IPS-18c (cell line): ENCODE measurements at regions not wholly inside any gene's neighbourhood (a gene's known extent, or its start where the extent isn't known, plus 50 kb on each side); places are given as distances from the start of the nearest gene placed in this dataset.

Experiments
- H3K4me3 ChIP-seq: 2 replicates; pipeline ENCODE4 v1.7.0; 2013; ENCODE audit warnings: low read depth, mild to moderate bottlenecking, low read length, moderate library complexity; ENCODE audit not compliant: insufficient read depth
- H3K9me3 ChIP-seq: one replicate; pipeline ENCODE4 v1.6.1; 2013; ENCODE audit warnings: mild to moderate bottlenecking, low read length, moderate library complexity; ENCODE audit not compliant: control insufficient read depth, insufficient read depth

- Histone ChIP-seq H3K9me3 (no peaks in the 10 kb centered on the region), H3K4me3 (no peak overlapping the region)
These were observed 204.9 kb upstream of the MIR17HG start for GRCh38 chr13:91142572-91142971.

DNA sequence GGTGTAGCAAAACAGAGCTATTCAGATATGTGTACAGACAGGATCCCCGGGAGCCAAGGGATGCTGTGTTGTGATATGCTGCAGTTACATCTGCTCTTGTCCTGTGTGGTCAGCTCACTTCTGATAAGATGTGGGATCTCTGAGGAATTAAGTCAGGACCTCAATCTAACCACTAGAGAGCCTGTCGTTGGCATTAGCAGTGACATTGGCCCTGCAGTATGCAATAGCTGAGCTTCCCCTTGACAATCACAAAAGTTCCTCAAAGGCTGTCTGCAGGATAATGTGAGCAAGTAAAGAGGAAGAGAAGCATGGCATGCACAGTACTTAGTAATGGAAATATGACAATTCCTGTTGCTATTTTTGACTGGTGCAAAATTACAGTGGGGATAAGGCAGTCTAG is 203.4 kb upstream of the MIR17HG start:
- H3K9me3 ChIP-seq = no peaks in the 10 kb centered on the region

DNA sequence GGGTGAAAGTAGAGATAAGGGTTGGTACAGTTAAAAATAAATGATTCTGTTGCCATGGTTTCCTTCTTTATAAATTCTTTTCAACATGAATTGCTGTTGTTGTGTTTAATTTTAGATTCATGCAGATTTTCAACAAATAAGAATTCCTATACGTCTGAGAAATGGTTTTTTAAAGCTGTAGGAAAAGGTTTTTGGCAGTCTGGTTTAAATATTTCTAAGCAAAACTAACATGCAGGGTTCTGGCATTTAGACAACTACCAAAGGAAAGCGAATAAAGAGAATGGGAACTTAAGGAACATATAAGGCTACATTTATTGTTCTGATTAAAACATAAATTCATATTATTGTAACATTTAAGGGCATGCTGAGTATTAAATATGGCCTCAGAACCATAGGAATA is 203.0 kb upstream of the MIR17HG start:
- H3K4me3 ChIP-seq = no peak overlapping the region
- H3K9me3 ChIP-seq = no peaks in the 10 kb centered on the region

More for the DNA sequence above, 203.4 kb upstream of the MIR17HG start:
- no peak overlapping the region for H3K4me3 ChIP-seq

DNA sequence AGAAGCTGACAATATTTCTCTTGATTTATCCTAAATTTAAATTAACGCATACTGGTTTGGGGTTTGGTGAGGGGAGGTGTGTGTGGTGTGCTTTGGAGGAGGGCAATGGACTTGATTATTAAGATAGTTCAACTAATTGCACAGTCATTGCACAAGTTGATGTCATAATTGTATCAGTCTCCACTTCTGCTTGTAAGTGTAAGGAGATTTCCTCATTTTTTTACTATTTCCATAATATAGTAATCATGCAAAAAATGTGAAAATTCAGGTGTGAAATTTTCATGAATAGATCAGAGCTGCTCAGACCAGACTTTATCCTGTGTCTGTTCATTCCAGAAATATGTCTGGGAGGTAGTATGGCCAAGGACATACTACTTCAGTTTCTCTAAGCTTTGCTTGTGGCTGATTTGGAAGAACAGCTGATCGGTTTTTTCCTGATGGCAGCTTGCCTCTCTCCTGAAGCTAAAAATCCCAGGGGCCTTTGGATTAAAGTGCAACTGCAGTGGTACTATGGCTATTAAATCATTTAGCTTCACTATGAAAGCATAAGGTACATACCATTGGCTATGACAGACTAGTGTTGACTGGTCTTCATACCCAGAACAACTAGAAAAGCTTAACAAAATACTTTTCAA is 201.8 kb upstream of the MIR17HG start:
- Histone ChIP-seq H3K4me3 (no peak overlapping the region), H3K9me3 (no peaks in the 10 kb centered on the region)

GRCh38 chr13:91146601-91147000 is 200.9 kb upstream of the MIR17HG start:
- no peak overlapping the region for H3K4me3 ChIP-seq
- no peaks in the 10 kb centered on the region for H3K9me3 ChIP-seq

DNA sequence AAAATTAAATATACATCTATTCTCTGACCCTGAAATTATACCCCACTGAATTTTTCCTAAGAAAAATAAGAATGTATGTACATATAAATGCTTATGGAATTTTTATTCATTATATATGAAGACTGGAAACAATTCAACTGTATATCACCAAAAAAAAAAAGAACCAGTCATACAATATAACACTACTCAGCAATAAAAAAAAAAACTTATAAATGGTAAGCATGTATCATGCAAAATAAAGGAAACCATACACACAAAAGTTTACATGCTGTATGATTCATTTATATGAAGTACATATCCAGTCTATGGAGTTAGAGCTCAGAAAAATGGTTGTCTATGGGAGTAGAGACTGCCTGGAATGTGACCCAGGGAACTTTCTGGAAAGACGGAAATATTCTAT is 199.4 kb upstream of the MIR17HG start:
- Histone ChIP-seq H3K9me3 (no peaks in the 10 kb centered on the region), H3K4me3 (no peak overlapping the region)

DNA sequence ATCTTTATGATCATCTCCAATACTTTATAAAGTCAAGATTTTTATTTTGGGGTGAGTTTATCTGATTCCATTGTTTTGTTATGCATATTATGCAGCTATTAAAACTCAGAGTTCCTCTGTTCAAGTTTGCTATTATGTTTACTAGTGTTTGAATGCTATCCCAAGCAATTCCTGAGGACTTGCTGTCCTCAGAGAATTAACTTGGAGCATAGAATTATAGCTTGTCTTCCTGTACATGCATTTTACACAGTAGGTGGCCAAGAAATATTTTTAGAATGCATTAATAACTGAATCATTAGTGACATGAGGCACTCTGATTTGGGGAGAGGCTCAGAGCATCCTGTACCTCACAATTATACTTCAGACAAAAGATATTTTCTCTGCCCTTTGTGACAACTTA is 195.6 kb upstream of the MIR17HG start:
- Histone ChIP-seq H3K9me3 (no peaks in the 10 kb centered on the region), H3K4me3 (no peak overlapping the region)

DNA sequence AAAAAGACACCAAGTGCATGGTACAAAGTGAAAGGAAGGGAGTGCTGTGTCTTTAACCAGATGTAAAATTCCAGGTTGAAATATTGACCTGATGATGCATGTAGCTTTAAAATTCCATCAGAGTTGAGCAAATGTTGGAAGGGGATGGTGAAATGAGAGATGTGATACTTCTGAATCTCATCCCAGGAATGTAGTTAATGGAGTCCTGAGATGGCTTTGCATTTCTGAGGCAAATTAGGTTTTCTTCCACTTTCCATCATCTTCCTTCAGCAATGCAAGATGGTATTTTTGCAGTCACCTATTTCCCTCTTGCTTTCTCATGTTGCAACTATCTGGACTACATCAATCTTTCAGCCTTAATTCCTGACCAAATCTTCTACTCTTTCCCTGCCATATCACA is 194.1 kb upstream of the MIR17HG start:
- Histone ChIP-seq H3K9me3 (no peaks in the 10 kb centered on the region), H3K4me3 (no peak overlapping the region)

DNA sequence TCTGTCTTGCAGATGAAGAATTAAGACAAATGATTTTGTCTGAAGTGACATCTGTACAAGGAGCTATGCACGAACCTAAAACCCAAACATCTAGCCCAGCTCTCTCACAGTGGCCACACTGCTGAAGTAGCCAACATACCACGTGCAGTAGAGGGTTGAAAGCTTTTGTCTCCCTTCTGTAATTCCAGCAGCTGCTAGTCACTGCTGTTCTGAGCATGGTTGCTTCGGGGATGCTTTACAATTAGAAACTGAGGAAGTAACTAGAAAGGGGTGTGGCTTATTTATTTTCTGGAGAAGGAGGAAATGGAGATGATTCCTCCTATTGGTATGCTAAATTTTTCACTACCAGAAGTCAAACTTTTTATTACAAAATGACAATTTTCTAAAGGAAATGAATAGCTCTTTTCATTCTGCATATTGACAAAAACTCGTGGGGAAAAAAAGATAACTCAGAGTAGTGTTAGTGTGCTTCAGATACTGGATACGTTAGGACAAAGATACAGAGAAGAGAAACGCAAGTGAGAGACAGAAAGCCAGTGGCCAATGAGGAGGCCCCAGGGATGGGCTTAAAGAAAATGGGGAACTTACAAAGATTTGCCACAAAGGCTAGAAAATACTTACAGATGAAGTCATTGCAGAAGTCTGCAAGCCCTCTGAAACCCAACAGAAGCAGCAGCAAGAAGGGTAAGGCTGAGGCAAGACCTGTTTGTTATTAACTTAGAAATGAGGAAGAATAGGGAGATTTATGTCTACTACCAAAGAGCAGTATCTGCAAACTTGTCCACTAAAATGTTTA is 192.7 kb upstream of the MIR17HG start:
- Histone ChIP-seq H3K4me3 (no peak overlapping the region), H3K9me3 (no peaks in the 10 kb centered on the region)

DNA sequence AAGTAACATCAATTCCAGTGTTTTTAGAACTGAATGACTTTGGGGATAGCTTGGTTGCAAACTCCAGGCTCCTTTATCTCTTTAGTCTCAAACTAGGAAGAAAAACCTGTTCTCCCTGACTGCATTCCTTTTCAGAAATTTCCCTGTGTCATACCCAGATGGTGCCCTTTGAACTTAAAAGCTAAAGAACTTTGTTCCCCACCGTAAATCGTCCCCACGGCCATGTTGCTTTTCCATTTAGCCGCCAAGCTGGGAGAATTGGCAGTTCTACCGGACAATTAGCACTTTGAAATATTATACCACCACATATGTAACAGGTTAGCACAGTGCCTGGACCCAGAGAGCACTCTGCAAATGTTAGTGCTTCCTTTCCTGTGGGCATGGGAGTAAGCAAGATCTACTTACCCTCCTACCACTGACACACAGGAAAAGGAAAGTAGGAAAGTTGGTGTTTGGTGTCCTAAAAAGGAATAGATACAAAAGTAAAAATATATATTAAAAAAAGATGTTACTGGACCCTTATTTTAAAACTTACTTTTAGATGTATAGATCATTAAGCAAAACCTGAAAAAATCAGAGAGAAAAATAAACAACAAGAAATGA is 191.9 kb upstream of the MIR17HG start:
- Histone ChIP-seq H3K4me3 (no peak overlapping the region), H3K9me3 (no peaks in the 10 kb centered on the region)

- no peaks in the 10 kb centered on the region for H3K9me3 ChIP-seq
- H3K4me3 ChIP-seq = no peak overlapping the region
These were observed 190.0 kb upstream of the MIR17HG start for GRCh38 chr13:91157273-91158016.

DNA sequence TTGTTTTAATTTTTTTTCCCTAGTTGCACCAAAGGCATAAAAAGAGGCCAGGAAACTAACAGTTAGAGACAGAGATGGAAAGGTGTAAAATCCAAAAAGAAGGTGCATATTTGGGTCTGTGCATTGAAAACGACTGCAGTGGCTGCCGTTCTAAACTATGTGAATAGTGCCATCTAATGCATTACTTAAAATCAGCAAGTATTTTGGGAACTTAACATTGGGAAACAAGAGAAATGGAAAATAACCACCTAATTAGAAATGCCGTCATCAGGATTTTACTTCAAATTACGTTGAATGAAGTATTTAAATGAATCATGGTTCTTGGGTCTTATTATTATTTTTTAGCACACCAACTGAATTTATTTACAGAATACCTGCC is 189.5 kb upstream of the MIR17HG start:
- H3K9me3 ChIP-seq = no peaks in the 10 kb centered on the region
- H3K4me3 ChIP-seq = no peak overlapping the region

DNA sequence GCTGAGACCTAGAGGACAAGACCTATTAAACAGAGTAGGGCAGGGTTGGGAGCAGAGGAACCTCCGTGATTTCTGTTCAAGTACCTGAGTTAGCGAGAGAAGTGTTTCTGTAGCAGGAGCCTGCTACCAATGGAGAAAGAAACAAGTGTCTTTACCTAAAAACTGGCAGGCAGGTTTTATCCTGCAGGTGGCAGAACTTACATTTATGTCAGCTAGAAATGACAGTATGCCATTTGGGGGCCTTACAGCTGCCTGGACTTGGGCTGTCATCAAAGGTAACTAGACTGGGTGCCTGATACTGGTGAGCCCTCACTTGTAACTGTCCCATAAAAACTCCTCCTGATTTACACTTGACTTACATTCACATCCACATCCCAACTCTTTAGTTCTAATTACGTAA is 185.3 kb upstream of the MIR17HG start:
- no peak overlapping the region for H3K4me3 ChIP-seq
- no peaks in the 10 kb centered on the region for H3K9me3 ChIP-seq

DNA sequence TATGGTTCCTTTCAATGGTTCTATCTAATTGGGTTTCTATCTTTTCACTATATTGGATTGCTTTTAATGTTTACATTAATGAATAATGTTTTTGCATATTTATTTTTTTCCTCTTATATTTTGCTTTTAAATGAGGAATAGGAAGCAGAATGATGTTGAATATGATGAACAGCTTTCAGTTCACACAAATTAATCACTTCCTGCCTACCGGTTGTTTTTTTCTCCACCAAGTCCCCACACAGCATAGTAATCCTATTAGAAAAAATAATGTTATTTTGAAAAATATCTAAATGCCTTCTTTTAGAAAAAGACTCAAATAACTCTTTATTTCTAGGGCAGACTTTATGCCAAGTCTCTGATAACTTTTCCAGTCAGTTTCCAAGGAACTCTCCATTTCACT is 184.9 kb upstream of the MIR17HG start:
- Histone ChIP-seq H3K4me3 (no peak overlapping the region), H3K9me3 (no peaks in the 10 kb centered on the region)

- no peaks in the 10 kb centered on the region for H3K9me3 ChIP-seq
- H3K4me3 ChIP-seq = no peak overlapping the region
These were observed 181.7 kb upstream of the MIR17HG start for GRCh38 chr13:91165758-91166157.

DNA sequence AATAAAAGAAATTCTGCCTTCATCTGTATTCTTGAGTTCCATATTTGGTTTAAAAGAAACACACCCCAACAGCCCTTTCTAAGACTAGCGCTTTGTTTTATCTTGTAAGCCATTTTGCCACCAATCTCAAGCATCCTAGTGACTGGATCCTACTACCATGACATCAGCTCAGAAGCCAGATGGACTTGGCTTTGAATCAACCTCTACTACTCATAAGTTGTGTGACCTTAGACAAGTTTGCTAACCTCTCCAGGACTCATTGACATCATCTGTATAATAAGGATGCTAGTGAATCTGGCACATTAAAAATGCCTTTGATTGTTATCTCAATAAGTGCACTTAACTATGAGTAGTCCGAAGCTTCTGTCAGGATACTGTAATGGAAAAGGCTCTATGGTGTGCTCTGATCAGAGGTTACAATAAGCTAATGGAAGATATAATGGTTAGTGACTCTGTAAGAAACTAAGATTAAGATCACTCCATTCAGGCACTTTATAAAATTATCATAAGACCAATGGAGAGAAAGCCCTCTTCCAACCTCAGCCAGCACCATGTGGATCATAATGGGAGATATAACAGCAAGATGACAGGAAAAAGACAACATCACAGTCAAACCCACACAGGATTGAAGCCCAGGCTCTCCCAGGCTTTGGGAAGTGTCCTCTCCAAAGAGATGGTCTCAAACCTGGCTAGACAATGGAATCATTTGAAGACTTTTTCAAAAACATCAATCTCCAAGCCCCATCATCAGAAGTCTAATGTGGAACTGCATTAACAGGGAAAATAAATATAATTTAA is 180.6 kb upstream of the MIR17HG start:
- Histone ChIP-seq H3K9me3 (no peaks in the 10 kb centered on the region), H3K4me3 (no peak overlapping the region)

DNA sequence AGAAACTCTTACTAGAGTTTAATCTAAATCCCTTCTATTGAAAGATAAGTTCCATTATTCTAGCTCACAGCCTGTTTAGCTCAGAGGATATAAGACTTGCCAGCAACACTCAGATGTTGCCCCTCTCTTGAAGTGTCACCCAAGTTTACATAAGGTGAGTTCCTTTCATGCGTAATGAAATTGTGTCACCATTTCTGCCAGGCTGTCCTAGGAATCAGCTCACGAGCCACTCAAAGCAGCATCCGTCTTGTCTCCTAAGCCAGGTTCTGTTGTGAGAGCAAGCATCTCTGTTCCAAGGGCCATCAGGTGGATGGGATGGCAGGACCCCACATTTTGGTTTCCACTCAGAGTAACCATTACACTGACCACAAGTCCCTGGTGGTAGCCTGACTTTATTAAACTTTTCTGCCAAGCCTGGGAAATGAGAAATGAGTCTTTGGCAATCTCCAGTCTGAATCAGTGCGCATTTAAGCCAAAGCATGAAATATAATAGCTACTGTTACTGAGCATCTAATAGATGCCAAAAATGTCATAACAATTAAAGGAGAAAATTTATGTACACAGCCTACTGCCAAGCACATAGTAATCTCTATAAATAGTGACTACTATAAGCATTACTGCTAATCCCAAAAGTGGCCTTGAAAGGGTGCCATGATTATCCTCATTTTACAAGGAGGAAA is 179.6 kb upstream of the MIR17HG start:
- H3K9me3 ChIP-seq = no peaks in the 10 kb centered on the region
- no peak overlapping the region for H3K4me3 ChIP-seq
